Activated naive CD4-positive, alpha-beta T cell (primary cell): ENCODE measurements at regions not wholly inside any gene's neighbourhood (a gene's known extent, or its start where the extent isn't known, plus 50 kb on each side); places are given as distances from the start of the nearest gene placed in this dataset.

ENCODE experiments used
- DNase-seq, 4 experiments: peaks; one replicate each; lab custom pipeline; 2025; lab: John Stamatoyannopoulos, UW

- no peak for DNase-seq
Observed at GRCh38 chr20:40160097-40160550, 528.9 kb downstream of the MAFB start.

DNA sequence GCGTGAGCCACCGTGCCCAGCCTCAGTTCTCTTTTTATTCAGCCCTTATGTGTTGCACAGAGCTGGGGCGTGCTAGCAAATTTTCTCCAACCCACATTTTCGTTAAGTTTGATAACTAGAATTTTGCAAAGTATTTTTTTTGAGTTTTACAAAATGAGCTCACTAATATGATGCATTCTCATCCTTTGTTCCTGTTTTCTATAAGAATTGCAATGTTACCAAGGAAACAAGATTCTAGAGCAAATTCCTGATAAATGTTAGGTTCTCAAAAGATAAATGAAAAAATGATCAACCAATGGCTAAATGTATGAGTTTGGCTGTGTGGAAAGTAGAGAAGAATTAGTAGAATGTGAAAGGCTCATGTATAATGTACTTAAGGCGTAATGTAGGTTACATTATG, 529.8 kb downstream of the MAFB start:
- DNase-seq: no peak

DNA sequence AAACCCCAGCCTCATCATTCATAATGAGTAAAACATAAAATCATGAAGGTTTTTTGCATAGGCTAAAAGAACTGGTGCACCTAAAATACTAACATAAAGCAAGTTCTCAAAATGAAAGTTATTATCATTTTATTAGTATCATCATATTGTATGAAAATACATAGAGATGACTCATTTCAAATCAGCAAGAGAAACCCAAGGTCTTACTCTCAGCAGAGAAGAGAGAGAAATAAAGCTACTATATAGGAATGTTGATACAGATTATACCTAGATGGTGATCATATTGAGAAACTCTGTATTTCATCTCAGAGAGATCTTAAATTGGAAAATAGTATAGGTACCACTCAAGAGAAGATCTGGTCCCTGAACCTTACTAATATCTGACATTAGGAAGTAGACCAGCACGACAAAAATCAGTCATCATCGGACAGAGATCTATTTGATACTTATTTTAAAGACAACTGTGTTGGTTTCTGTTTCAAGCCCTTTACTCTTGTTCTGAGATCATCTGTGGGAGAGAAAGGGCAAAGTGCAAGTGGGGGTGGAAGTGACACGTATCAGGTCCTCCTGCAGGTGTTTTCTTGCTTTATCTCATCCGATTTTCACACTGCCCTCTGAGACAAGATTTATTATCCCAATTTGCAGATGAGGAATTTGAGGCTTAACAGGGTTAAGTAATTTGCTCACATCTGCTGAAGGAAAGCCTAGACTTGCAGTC, 532.3 kb downstream of the MAFB start:
- no peak for DNase-seq

DNA sequence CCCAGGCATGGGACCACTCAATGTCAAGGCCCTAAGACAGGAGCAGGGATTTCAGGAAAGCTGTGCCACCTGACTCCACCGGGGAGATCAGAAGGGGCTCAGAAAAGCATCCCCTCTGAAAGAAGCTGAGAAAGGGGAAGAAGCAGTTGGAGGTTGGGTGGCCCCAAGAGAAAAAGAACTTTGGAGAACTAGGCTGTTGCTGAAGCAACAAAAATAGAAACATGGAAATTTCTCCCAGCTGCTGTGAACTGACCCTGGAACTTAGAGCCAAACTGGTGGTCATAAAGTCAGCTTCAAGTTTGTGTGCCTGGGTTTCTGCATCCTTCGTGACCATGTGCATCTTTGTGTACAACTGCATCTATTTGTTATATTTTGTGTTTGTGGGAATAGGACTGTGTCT, 534.5 kb downstream of the MAFB start:
- DNase-seq: no peak

GRCh38 chr20:40148886-40149285, 540.1 kb downstream of the MAFB start:
- no peak for DNase-seq

DNA sequence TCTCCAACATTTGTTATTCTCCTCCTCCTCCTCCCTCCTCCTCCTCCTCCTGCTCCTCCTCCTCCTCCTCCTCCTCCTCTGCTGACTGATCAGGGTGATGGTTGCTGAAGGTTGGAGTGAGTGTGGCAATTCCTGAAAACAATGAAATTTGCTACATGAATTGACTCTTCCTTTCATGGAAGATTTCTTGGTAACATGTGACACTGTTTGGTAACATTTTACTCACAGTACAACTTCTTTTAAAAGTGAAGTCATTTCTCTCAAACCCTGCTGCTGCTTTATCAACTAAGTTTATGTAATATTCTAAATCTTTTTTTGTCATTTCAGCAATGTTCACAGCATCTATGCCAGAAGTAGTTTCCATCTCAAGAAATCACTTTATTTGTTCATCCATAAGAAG, 543.0 kb downstream of the MAFB start:
- DNase-seq: no peak

DNA sequence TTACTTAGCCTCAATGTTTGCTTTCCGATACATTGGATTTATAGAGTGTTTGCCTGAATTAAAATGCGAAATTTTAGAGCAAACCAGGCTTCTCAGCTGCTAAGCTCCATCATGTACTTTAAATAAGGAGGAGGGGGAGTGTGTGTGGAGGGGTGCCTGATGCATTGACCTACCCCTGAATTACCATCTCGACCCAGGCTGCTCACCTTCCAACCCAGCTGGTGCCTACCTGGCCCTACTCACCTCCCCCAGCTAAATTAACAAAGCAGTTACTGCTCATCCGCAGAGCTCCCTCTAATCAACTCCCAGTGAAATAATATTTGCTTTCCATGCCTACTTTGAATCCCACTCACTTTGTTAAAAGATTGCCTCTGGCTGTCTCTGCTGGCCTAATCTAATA, 544.5 kb downstream of the MAFB start:
- no peak for DNase-seq

- no peak for DNase-seq
Observed at GRCh38 chr20:40134176-40134575, 554.9 kb downstream of the MAFB start.

GRCh38 chr20:40120827-40121226, 568.2 kb downstream of the MAFB start:
- no peak for DNase-seq

- no peak for DNase-seq
Observed at GRCh38 chr20:40111282-40111681, 577.8 kb downstream of the MAFB start.

GRCh38 chr20:40110311-40110831, 578.7 kb downstream of the MAFB start:
- DNase-seq: no peak

DNA sequence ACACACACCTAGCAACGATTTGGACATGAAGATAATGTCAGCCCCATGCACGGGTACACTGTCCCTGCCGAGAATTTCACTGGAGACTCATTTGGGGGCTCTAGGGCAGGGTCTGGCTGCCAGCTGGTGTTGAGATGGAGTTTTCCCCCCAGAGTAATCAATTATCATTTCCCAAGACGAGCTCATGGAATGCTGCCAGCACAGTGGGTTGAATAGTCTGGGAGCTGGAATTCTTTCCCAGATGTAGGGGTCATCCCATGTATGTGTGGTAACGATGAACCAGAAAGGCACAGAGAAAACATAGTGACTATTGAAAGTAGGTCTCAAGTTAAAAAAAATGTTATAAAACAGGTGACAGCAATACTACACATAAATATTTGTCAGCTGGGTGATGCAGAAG, 579.9 kb downstream of the MAFB start:
- DNase-seq: no peak

DNA sequence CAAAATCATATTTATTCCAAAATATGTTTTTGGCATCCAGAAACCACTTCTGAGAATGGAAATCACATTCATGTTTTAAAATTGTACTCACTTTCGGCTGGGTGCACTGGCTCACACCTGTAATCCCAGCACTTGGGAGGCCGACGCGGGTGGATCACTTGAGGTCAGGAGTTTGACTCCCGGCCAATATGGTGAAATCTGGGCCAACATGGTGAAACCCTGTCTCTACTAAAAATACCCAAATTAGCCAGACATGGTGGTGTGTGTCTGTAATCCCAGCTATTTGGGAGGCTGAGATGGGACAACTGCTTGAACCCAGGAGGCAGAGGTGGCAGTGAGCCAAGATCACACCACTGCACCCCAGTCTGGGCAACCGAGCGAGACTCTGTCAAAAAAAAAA, 580.7 kb downstream of the MAFB start:
- no peak for DNase-seq

DNA sequence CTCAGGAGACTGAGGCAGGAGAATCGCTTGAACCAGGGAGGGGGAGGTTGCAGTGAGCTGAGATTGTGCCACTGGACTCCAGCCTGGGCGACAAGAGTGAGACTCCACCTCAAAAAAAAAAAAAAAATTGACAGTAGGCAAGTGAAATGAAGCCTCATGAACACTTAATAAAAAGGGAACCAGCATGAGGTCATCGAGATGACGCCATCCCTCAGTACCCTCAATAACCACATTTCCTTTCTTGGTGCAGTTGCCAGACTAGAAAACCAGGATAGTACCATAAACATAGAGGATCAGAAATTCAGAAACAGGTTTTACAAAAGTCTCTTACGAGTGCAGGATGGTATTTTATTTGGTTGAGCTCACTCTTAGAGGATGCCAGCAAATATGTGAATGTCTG, 584.1 kb downstream of the MAFB start:
- no peak for DNase-seq

DNA sequence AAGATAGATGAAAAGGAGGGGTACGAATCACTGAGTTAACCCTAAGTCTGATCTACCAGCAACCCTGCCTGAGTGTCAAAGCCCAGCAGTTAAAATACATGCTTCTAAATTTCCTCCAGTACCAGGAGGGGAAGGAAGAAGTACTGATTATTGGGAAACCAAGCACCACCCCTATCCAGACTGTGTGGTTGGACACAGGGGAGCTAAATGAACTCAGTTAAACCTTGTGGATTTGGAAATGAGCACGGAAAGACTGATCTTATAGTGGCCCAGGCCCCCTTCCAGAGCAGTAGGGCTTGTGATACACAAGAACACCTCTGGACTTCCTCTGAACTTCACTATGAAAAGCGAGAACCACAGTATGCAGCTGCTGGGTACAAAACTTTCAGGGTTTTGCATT, 585.6 kb downstream of the MAFB start:
- no peak for DNase-seq

DNA sequence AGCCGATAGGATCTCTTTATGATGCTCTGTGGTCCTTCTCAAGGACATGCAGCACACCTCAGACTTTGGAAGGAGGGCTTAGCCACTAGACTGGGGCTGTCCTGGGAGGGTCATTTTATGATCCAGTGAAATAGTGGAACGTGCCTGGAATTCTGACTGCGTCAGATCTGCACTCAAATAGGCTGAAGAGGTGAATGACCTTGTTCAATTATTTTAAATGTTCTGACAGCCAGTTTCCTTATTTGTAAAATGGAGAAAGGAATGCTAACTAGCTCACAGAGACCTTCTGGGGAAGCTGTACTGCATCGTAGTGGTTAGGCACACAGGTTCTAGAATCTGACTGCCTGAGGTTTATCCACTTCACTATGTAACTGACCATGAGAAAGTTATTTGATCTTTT, 587.5 kb downstream of the MAFB start:
- no peak for DNase-seq

DNA sequence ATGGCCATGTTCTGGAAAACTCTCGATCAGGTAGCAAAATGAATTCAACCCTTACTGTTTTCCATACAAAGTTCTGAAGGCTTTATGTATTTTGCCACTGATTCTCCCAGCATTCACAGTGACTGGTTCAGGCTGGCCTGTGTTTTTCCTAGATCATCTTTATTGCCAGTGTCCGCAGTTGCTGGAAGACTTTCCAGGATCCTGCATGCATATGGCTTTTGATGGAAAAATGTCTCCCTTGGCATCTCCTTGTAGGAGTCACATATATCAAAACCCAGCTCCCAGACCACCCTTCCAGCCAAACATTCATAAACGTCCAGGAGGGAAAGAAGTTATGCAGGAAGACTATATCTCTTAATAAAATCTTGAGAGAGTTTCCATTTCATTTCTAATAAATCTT, 588.8 kb downstream of the MAFB start:
- DNase-seq: no peak

DNA sequence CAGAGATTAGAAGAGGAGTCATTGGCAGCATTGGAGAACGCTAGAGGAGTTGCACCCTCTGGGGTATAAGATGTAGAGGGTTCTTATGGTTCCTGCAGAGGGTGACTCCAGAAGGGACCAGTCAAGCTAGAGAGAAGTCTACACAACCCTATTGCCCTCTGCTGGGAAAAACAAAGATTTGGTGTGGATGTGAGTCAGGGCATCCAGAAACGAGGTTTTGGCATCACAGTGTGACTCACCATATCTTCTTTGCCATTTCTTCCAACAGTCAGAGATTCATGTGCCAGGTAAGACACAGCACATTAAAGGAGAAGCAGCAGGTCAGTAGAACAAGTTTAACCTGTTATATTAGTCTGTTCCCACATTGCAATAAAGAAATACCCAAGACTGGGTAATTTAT, 598.8 kb downstream of the MAFB start:
- DNase-seq: no peak

- no peak for DNase-seq
Observed at GRCh38 chr20:40087496-40087895, 601.5 kb downstream of the MAFB start.

DNA sequence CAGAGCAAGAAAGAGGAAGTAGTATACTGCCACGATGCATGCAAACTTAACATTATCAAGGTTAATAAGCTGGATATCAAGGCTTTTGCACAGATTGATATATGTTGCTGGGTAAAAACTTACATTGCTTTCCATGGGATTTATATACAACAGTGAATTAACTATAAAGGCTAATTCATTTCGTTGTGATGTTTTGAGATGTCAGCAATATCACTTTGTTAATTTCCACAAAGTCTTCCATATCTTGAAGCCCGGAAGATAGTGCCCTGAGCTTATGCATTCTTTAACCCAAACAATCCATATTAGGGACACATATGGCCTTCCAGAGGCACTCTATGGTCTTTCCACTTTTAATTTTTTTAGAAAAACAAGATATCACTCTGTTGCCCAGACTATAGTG, 603.5 kb downstream of the MAFB start:
- no peak for DNase-seq

- no peak for DNase-seq
Observed at GRCh38 chr20:40082436-40082835, 606.6 kb downstream of the MAFB start.

DNA sequence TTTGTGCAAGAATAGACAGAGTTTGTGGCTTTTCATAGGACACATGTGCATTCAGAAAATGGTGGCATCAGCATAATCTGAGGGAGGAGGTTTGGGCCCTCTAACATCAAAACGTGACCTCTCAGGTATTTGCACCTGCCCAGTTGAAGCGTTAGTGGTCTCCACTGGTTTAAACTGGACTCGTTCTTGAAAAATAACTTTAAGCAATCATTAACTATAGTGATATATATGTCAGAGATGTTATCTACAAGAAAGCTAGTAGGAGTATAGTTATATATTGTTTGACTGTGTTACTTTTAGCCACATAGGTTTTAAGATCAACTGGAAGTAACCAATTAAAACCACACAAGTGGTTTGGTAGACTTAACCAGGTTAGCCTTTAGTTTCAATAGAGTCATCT, 607.4 kb downstream of the MAFB start:
- DNase-seq: no peak

DNA sequence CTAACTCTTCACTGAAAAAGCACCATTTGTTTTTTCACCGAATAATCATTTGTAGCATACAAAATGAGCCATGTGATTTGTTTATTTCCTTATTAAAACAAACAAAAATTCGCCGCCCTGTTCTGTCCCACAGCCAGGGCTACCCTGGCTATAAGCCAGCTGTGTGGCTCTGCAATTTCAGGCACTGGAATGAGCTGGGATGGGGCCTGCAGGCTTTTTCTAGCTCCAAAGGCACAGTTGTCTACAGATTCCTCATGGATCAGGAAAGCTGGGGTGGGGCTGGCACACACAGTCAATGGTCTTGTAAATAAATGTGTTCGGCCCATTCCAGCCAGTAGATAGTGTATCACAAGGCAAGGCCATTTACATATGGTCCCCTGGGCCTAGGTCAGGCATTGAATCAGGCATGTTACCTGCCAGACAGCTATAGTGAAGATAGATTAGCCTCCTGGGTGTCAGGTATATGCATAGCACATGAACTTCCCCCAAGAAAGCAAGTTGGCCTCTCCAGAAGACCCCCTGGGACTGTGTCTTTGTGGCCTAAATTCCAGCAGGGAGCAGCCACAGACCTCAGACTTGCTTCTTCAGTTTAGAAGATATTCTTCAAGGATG, 608.9 kb downstream of the MAFB start:
- no peak for DNase-seq
